DND-41 (cell line): ENCODE measurements at regions not wholly inside any gene's neighbourhood (a gene's known extent, or its start where the extent isn't known, plus 50 kb on each side); places are given as distances from the start of the nearest gene placed in this dataset.

Source experiments
- ATAC-seq: fragments of 200-7000 bp; cut with Tn5 transposase; 3 replicates; pipeline ENCODE4 v1.9.1; 2021; ENCODE audit warnings: low read depth; ENCODE audit not compliant: insufficient read depth
- DNase-seq: peaks from one replicate; pipeline ENCODE4 v3.0.0-alpha.2; 2020
- H2AFZ ChIP-seq: 2 replicates; pipeline ENCODE4 v1.6.0; 2012; ENCODE audit warnings: low read depth, low read length
- H3K27ac ChIP-seq: 2 replicates; pipeline ENCODE4 v1.5.1; 2012; ENCODE audit warnings: low read length, inconsistent platforms
- H3K27me3 ChIP-seq: fragments of 200-600 bp; sonication (generic); 2 replicates; pipeline ENCODE4 v1.6.0; 2012; ENCODE audit warnings: low read length, mild to moderate bottlenecking, inconsistent platforms; ENCODE audit not compliant: insufficient read depth, poor library complexity
- H3K36me3 ChIP-seq: 2 replicates; pipeline ENCODE4 v1.5.1; 2012; ENCODE audit warnings: low read length, inconsistent platforms; ENCODE audit not compliant: insufficient read depth
- H3K4me1 ChIP-seq: 2 replicates; pipeline ENCODE4 v1.5.1; 2012; ENCODE audit warnings: mild to moderate bottlenecking, low read length; ENCODE audit not compliant: insufficient read depth
- H3K4me2 ChIP-seq: 2 replicates; pipeline ENCODE4 v1.6.0; 2012; ENCODE audit warnings: mild to moderate bottlenecking, moderate library complexity, low read length, inconsistent platforms; ENCODE audit not compliant: insufficient read depth
- H3K4me3 ChIP-seq, 2 experiments: fragments of 200-600 bp in 1 of 2; shearing (Covaris generic) in 1 of 2; 2 replicates each; pipeline ENCODE4 v1.5.1; 2012 to 2016; ENCODE audit warnings: inconsistent platforms in 2 of 2, low read length in 2 of 2, mild to moderate bottlenecking in 2 of 2, low read depth in 1 of 2, moderate library complexity in 1 of 2
- H3K79me2 ChIP-seq: 2 replicates; pipeline ENCODE4 v1.6.0; 2012; ENCODE audit warnings: low read length, inconsistent platforms; ENCODE audit not compliant: insufficient read depth
- H3K9ac ChIP-seq: 2 replicates; pipeline ENCODE4 v1.6.0; 2012; ENCODE audit warnings: low read depth, mild to moderate bottlenecking, inconsistent platforms, low read length, moderate library complexity
- H3K9me3 ChIP-seq: 2 replicates; pipeline ENCODE4 v1.5.1; 2012; ENCODE audit warnings: low read length, moderate library complexity, mild to moderate bottlenecking, inconsistent platforms; ENCODE audit not compliant: insufficient read depth, severe bottlenecking
- H4K20me1 ChIP-seq: 2 replicates; pipeline ENCODE4 v1.6.0; 2012; ENCODE audit warnings: low read length; ENCODE audit not compliant: insufficient read depth
- CTCF ChIP-seq: IDR thresholded peaks from 2 replicates; pipeline ENCODE4 v1.5.1; 2012; ENCODE audit warnings: borderline replicate concordance, low read length, moderate library complexity, mild to moderate bottlenecking; ENCODE audit not compliant: poor library complexity, severe bottlenecking; ENCODE audit errors: extremely low read depth
- EZH2 ChIP-seq: IDR thresholded peaks from 3 replicates; pipeline ENCODE4 v1.6.1; 2012; ENCODE audit warnings: borderline replicate concordance, low read depth, mild to moderate bottlenecking, moderate library complexity, low read length, inconsistent platforms; ENCODE audit not compliant: severe bottlenecking

GRCh38 chr12:128190052-128190451 lies 76.9 kb upstream of the TMEM132C start:
- peaks cover 5% of the 10 kb centered on the region for H3K9me3 ChIP-seq
- no peak overlapping the region for H3K4me3 ChIP-seq
- no peak overlapping the region for H3K4me2 ChIP-seq
- H4K20me1 ChIP-seq: no peaks in the 10 kb centered on the region
- H3K79me2 ChIP-seq: no peaks in the 10 kb centered on the region
- no peak overlapping the region for H3K9ac ChIP-seq
- no peak overlapping the region for H3K27ac ChIP-seq
- DNase-seq (no peak), ATAC-seq (no peak)
- H3K4me1 ChIP-seq: no peaks in the 10 kb centered on the region
- no peak overlapping the region for H2AFZ ChIP-seq
- H3K27me3 ChIP-seq: no peaks in the 10 kb centered on the region
- H3K36me3 ChIP-seq: no peaks in the 10 kb centered on the region
- no peak for TF ChIP-seq CTCF
- TF ChIP-seq EZH2: no peak

GRCh38 chr12:128190614-128191013 lies 76.4 kb upstream of the TMEM132C start:
- no peak for DNase-seq
- Histone ChIP-seq H3K27ac (no peak overlapping the region), H3K4me3 (no peak overlapping the region)

GRCh38 chr12:128191380-128191779 lies 75.6 kb upstream of the TMEM132C start:
- DNase-seq: no peak

More at GRCh38 chr12:128190614-128191013, 76.4 kb upstream of the TMEM132C start:
- peaks cover 5% of the 10 kb centered on the region for H3K9me3 ChIP-seq
- H4K20me1 ChIP-seq: no peaks in the 10 kb centered on the region
- no peak overlapping the region for H2AFZ ChIP-seq
- H3K27me3 ChIP-seq: no peaks in the 10 kb centered on the region
- no peaks in the 10 kb centered on the region for H3K79me2 ChIP-seq
- no peak for ATAC-seq
- H3K4me2 ChIP-seq: no peak overlapping the region
- no peaks in the 10 kb centered on the region for H3K4me1 ChIP-seq
- no peaks in the 10 kb centered on the region for H3K36me3 ChIP-seq
- TF ChIP-seq EZH2: no peak
- peak; percentile 32 for TF ChIP-seq CTCF
- no peak overlapping the region for H3K9ac ChIP-seq

More at GRCh38 chr12:128191380-128191779, 75.6 kb upstream of the TMEM132C start:
- no peak for ATAC-seq
- H3K27me3 ChIP-seq: no peaks in the 10 kb centered on the region
- no peak overlapping the region for H2AFZ ChIP-seq
- H3K36me3 ChIP-seq: no peaks in the 10 kb centered on the region
- no peak overlapping the region for H3K4me3 ChIP-seq
- no peaks in the 10 kb centered on the region for H3K4me1 ChIP-seq
- no peak overlapping the region for H3K4me2 ChIP-seq
- H3K9me3 ChIP-seq: peaks cover 5% of the 10 kb centered on the region
- H4K20me1 ChIP-seq: no peaks in the 10 kb centered on the region
- no peak overlapping the region for H3K9ac ChIP-seq
- H3K79me2 ChIP-seq: no peaks in the 10 kb centered on the region
- TF ChIP-seq CTCF: no peak
- TF ChIP-seq EZH2: no peak
- no peak overlapping the region for H3K27ac ChIP-seq
